Upper lobe of left lung (tissue), 4 donors: ENCODE measurements at regions not wholly inside any gene's neighbourhood (a gene's known extent, or its start where the extent isn't known, plus 50 kb on each side); places are given as distances from the start of the nearest gene placed in this dataset.

Source experiments
- EP300 ChIP-seq, 4 donors: sonication (generic); formaldehyde crosslinking; IDR thresholded peaks; one replicate each; pipeline ENCODE4 v1.5.1; 2017; ENCODE audit warnings: antibody characterized with exemption in 4 of 4, control low read depth in 2 of 4
- POLR2A ChIP-seq, 4 donors: fragments of 450-650 bp; IDR thresholded peaks; one replicate each; pipeline ENCODE4 v1.5.1; 2016 to 2017; ENCODE audit warnings: antibody characterized with exemption in 4 of 4, mild to moderate bottlenecking in 2 of 4
- POLR2AphosphoS5 ChIP-seq, 2 donors: sonication (generic); formaldehyde crosslinking; IDR thresholded peaks; one replicate each; pipeline ENCODE4 v1.5.1; 2017; ENCODE audit warnings: antibody characterized with exemption in 2 of 2
- TF ChIP-seq, protein P1 (sequence below), 6 experiments: fragments of 450-650 bp in 4 of 6; fragments of 200-600 bp in 2 of 6; sonication (generic) in 2 of 6; IDR thresholded peaks; one replicate each; pipeline ENCODE4 v1.5.1; 2016 to 2019; ENCODE audit warnings: antibody characterized with exemption in 6 of 6

DNA sequence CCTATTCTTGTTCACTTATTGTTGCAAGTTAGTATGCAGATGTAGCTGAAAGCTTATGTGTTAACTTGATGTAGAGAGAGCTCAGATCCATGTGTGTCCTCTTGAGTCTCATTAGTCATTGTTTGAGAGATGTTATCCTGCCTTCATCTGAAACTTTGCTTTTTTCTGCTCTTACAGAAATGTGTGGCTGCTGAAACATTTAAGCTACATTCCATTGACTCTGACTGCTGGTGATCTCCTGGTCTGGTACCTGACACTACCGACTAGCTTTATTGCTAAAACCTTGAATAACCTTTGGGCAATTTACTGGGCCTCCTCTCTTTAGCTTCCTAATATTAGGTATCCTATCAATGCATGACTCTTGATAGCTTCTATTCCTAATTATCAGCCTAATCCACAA lies 705.6 kb upstream of the FOXG1 start:
- TF ChIP-seq, protein P1, sequence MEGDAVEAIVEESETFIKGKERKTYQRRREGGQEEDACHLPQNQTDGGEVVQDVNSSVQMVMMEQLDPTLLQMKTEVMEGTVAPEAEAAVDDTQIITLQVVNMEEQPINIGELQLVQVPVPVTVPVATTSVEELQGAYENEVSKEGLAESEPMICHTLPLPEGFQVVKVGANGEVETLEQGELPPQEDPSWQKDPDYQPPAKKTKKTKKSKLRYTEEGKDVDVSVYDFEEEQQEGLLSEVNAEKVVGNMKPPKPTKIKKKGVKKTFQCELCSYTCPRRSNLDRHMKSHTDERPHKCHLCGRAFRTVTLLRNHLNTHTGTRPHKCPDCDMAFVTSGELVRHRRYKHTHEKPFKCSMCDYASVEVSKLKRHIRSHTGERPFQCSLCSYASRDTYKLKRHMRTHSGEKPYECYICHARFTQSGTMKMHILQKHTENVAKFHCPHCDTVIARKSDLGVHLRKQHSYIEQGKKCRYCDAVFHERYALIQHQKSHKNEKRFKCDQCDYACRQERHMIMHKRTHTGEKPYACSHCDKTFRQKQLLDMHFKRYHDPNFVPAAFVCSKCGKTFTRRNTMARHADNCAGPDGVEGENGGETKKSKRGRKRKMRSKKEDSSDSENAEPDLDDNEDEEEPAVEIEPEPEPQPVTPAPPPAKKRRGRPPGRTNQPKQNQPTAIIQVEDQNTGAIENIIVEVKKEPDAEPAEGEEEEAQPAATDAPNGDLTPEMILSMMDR (IDR thresholded peaks at IDR 0.05): no peak
- TF ChIP-seq EP300 (IDR thresholded peaks at IDR 0.05): no peak
- no peak for TF ChIP-seq POLR2A (IDR thresholded peaks at IDR 0.05)
- TF ChIP-seq POLR2AphosphoS5 (IDR thresholded peaks at IDR 0.05): no peak
